Left kidney (tissue), 1 donor: ENCODE measurements at regions not wholly inside any gene's neighbourhood (a gene's known extent, or its start where the extent isn't known, plus 50 kb on each side); places are given as distances from the start of the nearest gene placed in this dataset.

ENCODE experiments used
- DNase-seq: peaks from one replicate; pipeline ENCODE4 v3.0.0-alpha.2; 2013

DNA sequence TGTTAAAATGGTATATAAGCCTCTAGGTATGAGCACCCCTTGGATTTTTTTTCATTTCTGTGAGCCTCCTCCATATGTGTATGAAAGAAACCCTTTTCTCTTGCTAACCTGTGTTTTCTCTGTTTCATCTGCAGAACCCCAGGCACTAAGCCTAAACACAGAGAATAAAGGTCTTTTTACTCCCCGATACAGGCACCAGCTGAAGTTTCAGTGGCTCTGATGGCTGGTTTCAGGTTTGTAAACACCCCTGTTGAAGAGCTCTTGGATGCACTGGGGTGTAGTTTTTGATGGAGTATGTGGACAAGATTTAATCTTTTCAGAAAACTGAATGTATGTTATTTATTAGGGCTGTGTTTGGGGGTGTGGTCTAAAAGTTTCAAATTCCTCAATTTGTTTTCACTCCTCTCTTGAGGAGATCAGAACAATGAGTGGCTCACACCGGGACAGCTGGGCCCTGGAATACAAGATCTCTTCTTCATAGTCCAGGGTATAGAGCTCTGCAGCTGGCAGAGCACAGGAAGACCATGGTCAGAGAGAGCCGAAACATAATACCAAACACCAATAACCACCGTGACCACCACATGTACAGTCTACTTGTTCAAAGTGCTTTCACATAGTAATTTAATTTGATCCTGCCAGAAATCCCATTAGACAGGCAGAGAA lies 50.2 kb upstream of the VTCN1 start:
- DNase-seq, result no peak
